ENCODE measurements at regions not wholly inside any gene's neighbourhood (a gene's known extent, or its start where the extent isn't known, plus 50 kb on each side); places are given as distances from the start of the nearest gene placed in this dataset.

- TF ChIP-seq BACH2 (CRISPR knock-in tag; IDR thresholded peaks at IDR 0.05; ENCODE audit: borderline replicate concordance) (no peak), TCF4 (CRISPR knock-in tag; IDR thresholded peaks at IDR 0.05; ENCODE audit: borderline replicate concordance) (no peak), CSRNP3 (CRISPR knock-in tag; IDR thresholded peaks at IDR 0.05) (no peak), ZC3H10 (CRISPR knock-in tag; IDR thresholded peaks at IDR 0.05) (no peak), PATZ1 (CRISPR knock-in tag; IDR thresholded peaks at IDR 0.05; ENCODE audit: borderline replicate concordance) (no peak), ARNTL (CRISPR knock-in tag; IDR thresholded peaks at IDR 0.05; ENCODE audit: borderline replicate concordance, low read depth) (no peak), ISL1 (CRISPR knock-in tag; IDR thresholded peaks at IDR 0.05) (no peak), ZFP30 (CRISPR knock-in tag; IDR thresholded peaks at IDR 0.05) (no peak)
- TF ChIP-seq, protein P1, sequence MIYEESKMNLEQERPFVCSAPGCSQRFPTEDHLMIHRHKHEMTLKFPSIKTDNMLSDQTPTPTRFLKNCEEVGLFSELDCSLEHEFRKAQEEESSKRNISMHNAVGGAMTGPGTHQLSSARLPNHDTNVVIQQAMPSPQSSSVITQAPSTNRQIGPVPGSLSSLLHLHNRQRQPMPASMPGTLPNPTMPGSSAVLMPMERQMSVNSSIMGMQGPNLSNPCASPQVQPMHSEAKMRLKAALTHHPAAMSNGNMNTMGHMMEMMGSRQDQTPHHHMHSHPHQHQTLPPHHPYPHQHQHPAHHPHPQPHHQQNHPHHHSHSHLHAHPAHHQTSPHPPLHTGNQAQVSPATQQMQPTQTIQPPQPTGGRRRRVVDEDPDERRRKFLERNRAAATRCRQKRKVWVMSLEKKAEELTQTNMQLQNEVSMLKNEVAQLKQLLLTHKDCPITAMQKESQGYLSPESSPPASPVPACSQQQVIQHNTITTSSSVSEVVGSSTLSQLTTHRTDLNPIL (CRISPR knock-in tag; IDR thresholded peaks at IDR 0.05; ENCODE audit: low read depth) = no peak
- ATAC-seq = no peak
Measured at GRCh38 chr2:150859877-150860276, 372.4 kb upstream of the RND3 start.

DNA sequence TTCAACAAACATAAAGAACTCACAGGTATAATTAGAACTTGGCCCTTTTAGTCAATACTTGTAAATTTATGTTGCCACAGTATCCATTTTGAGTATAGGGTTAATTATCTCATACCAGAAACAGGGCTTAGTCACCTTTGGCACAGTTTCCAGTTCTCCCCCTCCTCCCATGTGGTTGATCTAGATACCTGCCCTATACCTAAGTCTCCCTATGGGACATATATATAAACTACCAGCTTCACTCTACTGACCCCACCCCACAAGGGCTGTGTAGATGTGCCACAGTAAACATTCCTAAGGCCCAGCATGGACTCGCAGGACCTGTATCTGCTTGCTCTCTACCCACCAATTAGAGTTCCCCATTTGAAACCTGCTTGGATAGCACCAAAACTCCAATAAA, 371.7 kb upstream of the RND3 start:
- TF ChIP-seq ZNF70 (CRISPR knock-in tag; IDR thresholded peaks at IDR 0.05) (no peak), ZNF8 (CRISPR knock-in tag; IDR thresholded peaks at IDR 0.05) (no peak), GLIS3 (CRISPR knock-in tag; IDR thresholded peaks at IDR 0.05) (no peak), TOX (CRISPR knock-in tag; IDR thresholded peaks at IDR 0.05; ENCODE audit: borderline replicate concordance) (no peak), TSHZ2 (CRISPR knock-in tag; IDR thresholded peaks at IDR 0.05) (no peak), ESRRG (CRISPR knock-in tag; IDR thresholded peaks at IDR 0.05) (no peak), CSRNP3 (CRISPR knock-in tag; IDR thresholded peaks at IDR 0.05) (no peak), OSR1 (CRISPR knock-in tag; IDR thresholded peaks at IDR 0.05) (no peak), CSDC2 (CRISPR knock-in tag; IDR thresholded peaks at IDR 0.05) (no peak), PATZ1 (CRISPR knock-in tag; IDR thresholded peaks at IDR 0.05; ENCODE audit: borderline replicate concordance) (no peak), POU6F1 (CRISPR knock-in tag; IDR thresholded peaks at IDR 0.05; ENCODE audit: borderline replicate concordance, low read depth) (no peak)
- TF ChIP-seq, protein P1 (CRISPR knock-in tag; IDR thresholded peaks at IDR 0.05; ENCODE audit: low read depth) = no peak

More for the DNA sequence above, 371.7 kb upstream of the RND3 start:
- no peak for ATAC-seq
